OCI-LY1 (cell line): ENCODE measurements at regions not wholly inside any gene's neighbourhood (a gene's known extent, or its start where the extent isn't known, plus 50 kb on each side); places are given as distances from the start of the nearest gene placed in this dataset.

Source experiments
- EZH2 ChIP-seq: fragments of 200-600 bp; sonication (generic), shearing (Covaris generic); IDR thresholded peaks from 2 replicates; pipeline ENCODE4 v1.8.0; 2017; ENCODE audit warnings: borderline replicate concordance, mixed run types, mild to moderate bottlenecking, antibody characterized with exemption, low read length, moderate library complexity, mixed read lengths
- TF ChIP-seq, protein P1 (sequence below): fragments of 200-600 bp; sonication (generic), shearing (Covaris generic); IDR thresholded peaks from 2 replicates; pipeline ENCODE4 v1.5.1; 2017; ENCODE audit warnings: mild to moderate bottlenecking, antibody characterized with exemption, low read length, moderate library complexity, mixed read lengths

DNA sequence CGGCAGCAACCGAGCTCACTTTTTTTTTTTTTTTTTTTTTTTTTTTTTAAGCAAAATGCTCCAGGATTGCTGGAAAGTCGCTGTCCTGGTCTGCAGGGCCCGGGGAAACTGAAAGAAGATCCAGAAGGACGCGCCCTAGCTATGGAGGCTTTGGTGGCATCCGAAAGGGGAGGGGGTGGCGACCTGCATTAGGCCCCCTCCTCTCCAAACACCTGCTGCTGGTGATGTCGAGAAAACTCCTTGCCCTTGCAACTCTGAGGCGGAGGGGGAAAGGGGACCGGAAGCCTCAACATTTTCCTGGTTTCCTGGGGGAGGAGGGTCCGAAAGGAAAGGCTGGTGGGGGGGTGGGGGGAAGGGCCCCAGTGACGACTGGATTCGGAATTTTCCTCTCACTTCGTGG is 421.1 kb downstream of the VRK1 start:
- TF ChIP-seq, protein P1, sequence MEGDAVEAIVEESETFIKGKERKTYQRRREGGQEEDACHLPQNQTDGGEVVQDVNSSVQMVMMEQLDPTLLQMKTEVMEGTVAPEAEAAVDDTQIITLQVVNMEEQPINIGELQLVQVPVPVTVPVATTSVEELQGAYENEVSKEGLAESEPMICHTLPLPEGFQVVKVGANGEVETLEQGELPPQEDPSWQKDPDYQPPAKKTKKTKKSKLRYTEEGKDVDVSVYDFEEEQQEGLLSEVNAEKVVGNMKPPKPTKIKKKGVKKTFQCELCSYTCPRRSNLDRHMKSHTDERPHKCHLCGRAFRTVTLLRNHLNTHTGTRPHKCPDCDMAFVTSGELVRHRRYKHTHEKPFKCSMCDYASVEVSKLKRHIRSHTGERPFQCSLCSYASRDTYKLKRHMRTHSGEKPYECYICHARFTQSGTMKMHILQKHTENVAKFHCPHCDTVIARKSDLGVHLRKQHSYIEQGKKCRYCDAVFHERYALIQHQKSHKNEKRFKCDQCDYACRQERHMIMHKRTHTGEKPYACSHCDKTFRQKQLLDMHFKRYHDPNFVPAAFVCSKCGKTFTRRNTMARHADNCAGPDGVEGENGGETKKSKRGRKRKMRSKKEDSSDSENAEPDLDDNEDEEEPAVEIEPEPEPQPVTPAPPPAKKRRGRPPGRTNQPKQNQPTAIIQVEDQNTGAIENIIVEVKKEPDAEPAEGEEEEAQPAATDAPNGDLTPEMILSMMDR: no peak
- no peak for TF ChIP-seq EZH2
